Left ventricle myocardium inferior (tissue), 1 donor: ENCODE measurements at regions not wholly inside any gene's neighbourhood (a gene's known extent, or its start where the extent isn't known, plus 50 kb on each side); places are given as distances from the start of the nearest gene placed in this dataset.
"Not testable (repeated sequence)": the region's sequence is repeated elsewhere in the genome, so short reads cannot be mapped to it uniquely, and the experiment has no call there.

ENCODE experiments used
- DNase-seq: peaks from one replicate; pipeline ENCODE4 v3.0.0-alpha.2; 2020
- H3K27ac ChIP-seq: fragments of 200-600 bp; replicated peaks from 2 replicates; pipeline ENCODE4 v1.8.0; 2021
- H3K27me3 ChIP-seq: fragments of 200-600 bp; 2 replicates; pipeline ENCODE4 v1.8.0; 2021; ENCODE audit warnings: low read depth
- H3K36me3 ChIP-seq: fragments of 200-600 bp; 2 replicates; pipeline ENCODE4 v1.8.0; 2021
- H3K4me1 ChIP-seq: fragments of 200-600 bp; 2 replicates; pipeline ENCODE4 v1.8.0; 2021
- H3K4me3 ChIP-seq: fragments of 200-600 bp; 2 replicates; pipeline ENCODE4 v1.8.0; 2021; ENCODE audit warnings: mild to moderate bottlenecking, moderate library complexity
- H3K9me3 ChIP-seq: fragments of 200-600 bp; replicated peaks from 2 replicates; pipeline ENCODE4 v1.8.0; 2021
- CTCF ChIP-seq: fragments of 200-600 bp; IDR thresholded peaks from 2 replicates; pipeline ENCODE4 v1.8.0; 2021; ENCODE audit warnings: antibody characterized with exemption, mild to moderate bottlenecking, borderline replicate concordance
- intact Hi-C: fragments of 100-400 bp; cut with micrococcal nuclease; formaldehyde crosslinking; loops from one replicate; pipeline ENCODE4 v1.11.0; 2022
- donor health status: DM: no; HTN: yes; CAD: no; lungs with severe emphysema.

- DNase-seq = no peak
- Histone ChIP-seq H3K4me1 (no peaks in the 10 kb centered on the region), H3K9me3 (no peaks in the 10 kb centered on the region), H3K4me3 (no peak overlapping the region), H3K27me3 (no peaks in the 10 kb centered on the region), H3K36me3 (no peaks in the 10 kb centered on the region), H3K27ac (no peak overlapping the region)
- intact Hi-C loops = no loop called here
- TF ChIP-seq CTCF = no peak
Observed at GRCh38 chr5:82984786-82985735, 92.1 kb downstream of the TMEM167A start.

- Histone ChIP-seq H3K9me3 (no peaks in the 10 kb centered on the region), H3K4me3 (no peak overlapping the region), H3K4me1 (no peaks in the 10 kb centered on the region), H3K27me3 (no peaks in the 10 kb centered on the region), H3K36me3 (no peaks in the 10 kb centered on the region), H3K27ac (no peak overlapping the region)
- intact Hi-C loops = no loop called here
- DNase-seq = no peak
- TF ChIP-seq CTCF = no peak
Observed at GRCh38 chr5:82982846-82983245, 94.3 kb downstream of the TMEM167A start.

- peaks cover 23% of the 10 kb centered on the region for H3K9me3 ChIP-seq
- H3K27ac ChIP-seq, H3K4me1 ChIP-seq, DNase-seq, H3K27me3 ChIP-seq, H3K4me3 ChIP-seq, H3K36me3 ChIP-seq, intact Hi-C loops: not testable (repeated sequence)
Observed at GRCh38 chr5:82976887-82977286, 100.3 kb downstream of the TMEM167A start.

GRCh38 chr5:82975812-82976211, 101.4 kb downstream of the TMEM167A start:
- H3K4me3 ChIP-seq = no peak overlapping the region
- no peaks in the 10 kb centered on the region for H3K36me3 ChIP-seq
- peaks cover 23% of the 10 kb centered on the region for H3K9me3 ChIP-seq
- H3K27ac ChIP-seq = no peak overlapping the region
- H3K4me1 ChIP-seq = no peaks in the 10 kb centered on the region
- intact Hi-C loops = no loop called here
- no peaks in the 10 kb centered on the region for H3K27me3 ChIP-seq
- no peak for DNase-seq
- no peak for TF ChIP-seq CTCF

GRCh38 chr5:82975396-82975795, 101.8 kb downstream of the TMEM167A start:
- H3K27ac ChIP-seq = no peak overlapping the region
- DNase-seq = no peak
- H3K36me3 ChIP-seq = no peaks in the 10 kb centered on the region
- TF ChIP-seq CTCF = no peak
- peaks cover 23% of the 10 kb centered on the region for H3K9me3 ChIP-seq
- no peaks in the 10 kb centered on the region for H3K4me1 ChIP-seq
- H3K27me3 ChIP-seq = no peaks in the 10 kb centered on the region
- intact Hi-C loops = no loop called here
- no peak overlapping the region for H3K4me3 ChIP-seq

GRCh38 chr5:82974346-82974745, 102.8 kb downstream of the TMEM167A start:
- H3K27me3 ChIP-seq, H3K36me3 ChIP-seq, H3K27ac ChIP-seq, intact Hi-C loops, H3K4me3 ChIP-seq, H3K4me1 ChIP-seq, DNase-seq: not testable (repeated sequence)
- peaks cover 23% of the 10 kb centered on the region for H3K9me3 ChIP-seq
